ENCODE measurements at regions not wholly inside any gene's neighbourhood (a gene's known extent, or its start where the extent isn't known, plus 50 kb on each side); places are given as distances from the start of the nearest gene placed in this dataset.

DNA sequence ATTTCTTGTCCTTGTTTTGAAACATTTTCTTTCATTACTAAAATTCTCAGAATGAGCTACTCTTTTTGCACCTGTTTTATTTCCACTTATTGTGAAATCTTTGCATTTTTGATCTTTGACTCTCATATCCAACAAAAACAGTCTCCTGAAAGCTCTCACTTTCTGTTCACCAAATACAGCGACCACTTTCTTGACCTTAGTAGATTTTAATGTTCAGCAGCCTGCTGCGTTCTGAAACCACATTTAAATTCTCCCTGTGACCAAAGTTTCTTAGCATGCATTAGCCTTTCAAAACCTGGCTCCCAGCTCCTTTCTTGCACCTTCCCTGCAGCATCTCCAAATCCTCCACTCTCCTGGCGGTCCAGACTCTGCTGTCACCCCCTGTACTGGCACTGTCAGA lies 404.4 kb upstream of the PDE3A start:
- no peak for FAIRE-seq
- TF ChIP-seq POLR2A (IDR thresholded peaks at IDR 0.05; ENCODE audit: low read depth, low read length) (no peak), SPI1 (IDR thresholded peaks at IDR 0.05; ENCODE audit: low read depth, low read length) (no peak), TAF1 (IDR thresholded peaks at IDR 0.05; ENCODE audit: low read depth, low read length) (no peak), POU2F2 (IDR thresholded peaks at IDR 0.05; ENCODE audit: low read depth, low read length) (no peak), PAX5 (IDR thresholded peaks at IDR 0.05; ENCODE audit: insufficient read depth, low read length, severe bottlenecking) (no peak), POLR2AphosphoS5 (IDR thresholded peaks at IDR 0.05; ENCODE audit: low read depth, low read length) (no peak)
- no peak for DNase-seq (ENCODE audit: insufficient read length, low spot score)

DNA sequence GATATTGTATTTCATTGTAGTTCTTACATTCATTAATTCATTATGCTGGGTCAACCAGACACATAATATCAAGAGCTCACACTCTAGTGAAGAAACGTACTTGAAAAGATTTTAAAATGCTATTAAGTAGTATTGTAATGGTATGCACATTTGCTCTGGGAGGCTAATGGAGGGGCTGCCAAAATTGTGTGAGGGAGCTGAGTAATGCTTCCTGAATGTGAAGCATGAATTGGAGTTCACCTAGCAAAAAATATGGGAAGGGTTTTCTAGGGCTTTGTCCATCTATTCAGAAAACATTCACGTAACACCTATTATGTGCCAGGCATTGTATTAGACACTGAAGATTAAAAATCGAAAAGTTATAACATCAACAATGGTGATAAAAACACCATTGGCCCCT lies 403.8 kb upstream of the PDE3A start:
- FAIRE-seq (no peak), DNase-seq (ENCODE audit: insufficient read length, low spot score) (no peak)
- TF ChIP-seq SPI1 (IDR thresholded peaks at IDR 0.05; ENCODE audit: low read depth, low read length): no peak
- TF ChIP-seq POLR2A (IDR thresholded peaks at IDR 0.05; ENCODE audit: low read depth, low read length): no peak
- TF ChIP-seq PAX5 (IDR thresholded peaks at IDR 0.05; ENCODE audit: insufficient read depth, low read length, severe bottlenecking): no peak
- no peak for TF ChIP-seq POLR2AphosphoS5 (IDR thresholded peaks at IDR 0.05; ENCODE audit: low read depth, low read length)
- TF ChIP-seq POU2F2 (IDR thresholded peaks at IDR 0.05; ENCODE audit: low read depth, low read length): no peak
- no peak for TF ChIP-seq TAF1 (IDR thresholded peaks at IDR 0.05; ENCODE audit: low read depth, low read length)

DNA sequence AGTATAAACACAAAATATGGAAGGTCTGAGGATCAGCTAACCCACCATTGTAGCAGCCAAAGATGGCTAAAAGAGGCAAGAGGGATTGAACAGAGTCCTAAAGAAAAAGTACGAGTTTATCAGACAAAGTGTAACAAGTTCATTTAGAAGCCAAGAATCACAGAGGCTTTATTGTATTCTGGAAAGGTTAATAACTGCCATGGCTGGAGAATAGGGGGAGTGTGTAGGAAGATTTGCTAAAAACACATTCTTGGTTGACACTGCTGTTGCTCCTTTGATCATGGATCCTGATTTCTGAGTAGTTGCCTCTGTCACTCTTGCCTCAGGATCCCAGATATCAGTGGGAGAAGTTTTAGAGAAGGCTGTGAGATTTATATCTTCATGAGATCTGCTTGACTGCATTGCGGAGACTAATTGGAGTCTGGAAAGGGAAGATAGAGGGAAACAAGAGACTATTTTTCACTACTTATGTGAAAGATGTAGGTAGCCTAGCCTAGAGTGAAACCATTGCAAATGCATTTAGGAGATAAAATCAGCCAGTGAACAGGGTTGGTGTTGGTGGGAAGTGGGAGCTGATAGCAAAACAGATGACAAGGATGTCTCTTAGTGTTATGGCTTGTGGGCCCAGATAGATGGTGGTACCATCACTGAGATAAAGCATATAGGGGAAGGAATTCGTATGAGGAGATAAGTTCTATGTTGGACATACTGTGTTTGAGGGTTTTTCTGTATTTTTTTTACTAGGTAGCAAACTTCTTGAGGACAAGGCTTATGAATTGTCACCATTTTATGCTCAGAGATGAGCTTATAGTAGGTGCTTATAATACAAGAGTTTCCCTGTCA lies 402.9 kb upstream of the PDE3A start:
- DNase-seq (ENCODE audit: insufficient read length, low spot score): no peak
- no peak for FAIRE-seq
- TF ChIP-seq TAF1 (IDR thresholded peaks at IDR 0.05; ENCODE audit: low read depth, low read length) (no peak), POLR2AphosphoS5 (IDR thresholded peaks at IDR 0.05; ENCODE audit: low read depth, low read length) (no peak), SPI1 (IDR thresholded peaks at IDR 0.05; ENCODE audit: low read depth, low read length) (no peak), POU2F2 (IDR thresholded peaks at IDR 0.05; ENCODE audit: low read depth, low read length) (no peak)

DNA sequence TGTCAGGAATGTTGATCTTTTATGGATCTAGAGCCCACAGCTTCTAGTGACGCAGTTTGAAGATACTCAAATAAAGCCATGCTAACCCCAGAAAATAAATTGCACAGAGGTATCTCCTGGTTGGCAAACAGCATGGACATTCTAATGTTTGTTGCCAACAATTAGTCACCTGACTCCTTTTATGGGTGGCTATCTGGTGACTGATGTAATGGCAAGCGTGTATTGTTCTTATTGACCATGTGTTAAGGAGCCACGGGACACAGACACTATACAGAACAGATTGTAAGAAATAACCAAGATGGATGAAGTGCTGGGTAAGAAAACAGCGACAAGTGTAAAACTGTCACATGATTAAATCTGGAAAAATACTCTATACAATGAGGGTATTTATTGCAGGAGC lies 401.3 kb upstream of the PDE3A start:
- no peak for DNase-seq (ENCODE audit: insufficient read length, low spot score)
- TF ChIP-seq POLR2A (IDR thresholded peaks at IDR 0.05; ENCODE audit: low read depth, low read length): no peak
- TF ChIP-seq POLR2AphosphoS5 (IDR thresholded peaks at IDR 0.05; ENCODE audit: low read depth, low read length): no peak
- no peak for TF ChIP-seq TAF1 (IDR thresholded peaks at IDR 0.05; ENCODE audit: low read depth, low read length)
- no peak for TF ChIP-seq POU2F2 (IDR thresholded peaks at IDR 0.05; ENCODE audit: low read depth, low read length)
- no peak for TF ChIP-seq SPI1 (IDR thresholded peaks at IDR 0.05; ENCODE audit: low read depth, low read length)
- no peak for TF ChIP-seq PAX5 (IDR thresholded peaks at IDR 0.05; ENCODE audit: insufficient read depth, low read length, severe bottlenecking)
- FAIRE-seq: peak; percentile 5

DNA sequence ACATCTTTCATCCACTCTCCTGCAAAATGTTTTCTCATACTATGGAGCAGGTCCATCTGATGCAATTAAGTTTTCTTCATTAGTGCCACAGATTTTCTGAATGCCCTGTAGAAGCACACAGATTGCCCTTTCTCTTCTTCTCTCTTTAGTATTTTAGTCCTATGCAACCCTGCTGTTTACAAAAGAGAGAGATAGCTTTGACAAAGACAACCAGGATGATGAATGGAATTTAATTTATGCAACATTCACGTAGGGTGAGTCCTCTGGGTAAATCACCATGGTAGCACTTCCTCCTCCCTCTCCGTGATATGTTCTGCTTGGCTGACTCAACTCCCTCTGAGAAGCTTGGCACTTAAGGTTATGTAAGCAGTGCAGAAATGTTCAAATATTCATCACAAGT lies 400.9 kb upstream of the PDE3A start:
- DNase-seq (ENCODE audit: insufficient read length, low spot score) (no peak), FAIRE-seq (no peak)
- TF ChIP-seq POLR2AphosphoS5 (IDR thresholded peaks at IDR 0.05; ENCODE audit: low read depth, low read length): no peak
- 0 out of 2 replicates have a peak, but pooled peaks have one; percentile 22 for TF ChIP-seq POU2F2 (IDR thresholded peaks at IDR 0.05; ENCODE audit: low read depth, low read length)
- peak; percentile 70 for TF ChIP-seq SPI1 (IDR thresholded peaks at IDR 0.05; ENCODE audit: low read depth, low read length)

DNA sequence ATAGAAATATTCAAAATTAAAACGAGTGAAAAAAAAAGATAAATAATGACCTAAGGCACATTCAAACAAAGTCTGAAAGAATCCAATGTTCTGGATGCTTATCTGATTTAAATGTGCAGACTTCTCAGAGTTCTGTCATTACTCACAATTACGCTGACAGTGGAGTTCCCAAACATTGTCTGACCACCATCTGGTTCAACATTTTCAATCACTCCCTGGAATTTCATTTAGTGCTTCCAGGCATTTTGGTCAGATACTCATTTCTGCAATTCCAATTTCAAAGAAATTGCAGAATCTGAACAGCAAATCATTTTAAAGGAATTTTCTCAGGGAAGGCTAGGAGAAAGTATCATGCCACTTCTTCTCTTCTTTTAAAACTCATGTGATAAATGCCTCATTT lies 398.2 kb upstream of the PDE3A start:
- FAIRE-seq (no peak), DNase-seq (ENCODE audit: insufficient read length, low spot score) (no peak)
- TF ChIP-seq TAF1 (IDR thresholded peaks at IDR 0.05; ENCODE audit: low read depth, low read length) (no peak), PAX5 (IDR thresholded peaks at IDR 0.05; ENCODE audit: insufficient read depth, low read length, severe bottlenecking) (no peak), SPI1 (IDR thresholded peaks at IDR 0.05; ENCODE audit: low read depth, low read length) (no peak), POLR2A (IDR thresholded peaks at IDR 0.05; ENCODE audit: low read depth, low read length) (no peak), POU2F2 (IDR thresholded peaks at IDR 0.05; ENCODE audit: low read depth, low read length) (no peak), POLR2AphosphoS5 (IDR thresholded peaks at IDR 0.05; ENCODE audit: low read depth, low read length) (no peak)

DNA sequence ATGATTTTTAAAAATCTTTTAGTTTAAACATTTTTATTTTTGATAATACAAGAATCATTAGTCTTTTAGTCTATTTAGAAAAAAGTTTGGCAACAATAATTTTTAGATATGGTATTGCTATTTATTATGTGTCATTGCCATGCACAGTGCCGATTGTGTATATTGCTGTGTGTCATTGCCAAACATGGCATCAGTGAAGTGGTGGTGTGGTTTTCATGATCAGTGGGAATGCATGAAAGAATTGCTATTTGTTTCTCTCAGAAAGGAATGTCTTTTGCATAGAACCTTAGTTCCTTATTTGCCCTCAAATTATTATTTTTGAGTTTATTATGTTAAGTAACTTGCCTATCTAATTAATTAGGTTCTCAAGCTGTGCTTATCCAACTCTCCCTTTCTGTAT lies 397.5 kb upstream of the PDE3A start:
- DNase-seq (ENCODE audit: insufficient read length, low spot score) (no peak), FAIRE-seq (no peak)

DNA sequence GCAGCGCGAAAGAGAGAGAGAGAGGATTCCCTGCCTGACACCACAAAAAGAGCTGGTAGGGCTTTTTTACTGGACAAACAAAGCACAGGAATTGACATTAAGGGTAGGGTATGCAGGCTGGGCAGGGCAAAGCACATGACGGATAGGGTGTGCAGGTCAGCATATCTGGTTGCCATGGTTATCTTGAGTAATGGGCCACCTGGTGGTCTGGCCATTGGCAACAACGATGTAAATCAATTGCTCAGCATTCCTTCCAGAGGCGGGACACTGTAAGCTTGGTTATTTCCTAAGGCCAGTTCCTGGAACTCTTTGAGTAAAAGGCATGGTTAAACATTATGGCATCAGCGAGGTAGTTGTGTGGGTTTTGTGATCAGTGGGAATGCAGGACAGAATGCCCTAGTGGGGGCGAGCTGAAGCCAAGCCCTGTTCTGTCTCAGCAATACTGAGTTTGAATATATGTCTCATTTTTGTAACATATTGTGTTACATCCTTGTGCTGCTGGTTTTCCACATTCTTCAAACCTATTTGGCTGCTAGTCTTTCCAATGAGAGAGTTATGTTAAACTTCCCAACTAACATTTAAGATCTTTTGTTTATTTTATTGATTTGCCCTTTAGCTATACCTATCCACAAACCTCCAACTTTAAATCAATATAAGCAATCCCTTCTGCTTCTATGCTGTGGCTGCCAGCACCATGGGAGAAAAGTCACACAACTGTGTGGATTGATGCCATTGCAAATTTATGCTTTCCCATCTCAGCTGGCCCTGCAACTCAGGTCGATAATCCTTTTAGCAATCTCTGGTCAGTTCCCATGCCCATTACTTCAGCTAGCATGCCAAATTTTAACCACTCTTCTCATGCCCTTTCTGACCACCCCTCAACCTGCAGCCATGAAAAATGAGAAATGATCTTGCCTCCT lies 396.7 kb upstream of the PDE3A start:
- TF ChIP-seq TAF1 (IDR thresholded peaks at IDR 0.05; ENCODE audit: low read depth, low read length): no peak
- no peak for TF ChIP-seq POLR2AphosphoS5 (IDR thresholded peaks at IDR 0.05; ENCODE audit: low read depth, low read length)
- FAIRE-seq (no peak), DNase-seq (ENCODE audit: insufficient read length, low spot score) (no peak)

More for the DNA sequence above, 397.5 kb upstream of the PDE3A start:
- TF ChIP-seq TAF1 (IDR thresholded peaks at IDR 0.05; ENCODE audit: low read depth, low read length): no peak
- no peak for TF ChIP-seq POU2F2 (IDR thresholded peaks at IDR 0.05; ENCODE audit: low read depth, low read length)
- TF ChIP-seq SPI1 (IDR thresholded peaks at IDR 0.05; ENCODE audit: low read depth, low read length): no peak
- no peak for TF ChIP-seq POLR2AphosphoS5 (IDR thresholded peaks at IDR 0.05; ENCODE audit: low read depth, low read length)
- TF ChIP-seq POLR2A (IDR thresholded peaks at IDR 0.05; ENCODE audit: low read depth, low read length): no peak
- no peak for TF ChIP-seq PAX5 (IDR thresholded peaks at IDR 0.05; ENCODE audit: insufficient read depth, low read length, severe bottlenecking)

DNA sequence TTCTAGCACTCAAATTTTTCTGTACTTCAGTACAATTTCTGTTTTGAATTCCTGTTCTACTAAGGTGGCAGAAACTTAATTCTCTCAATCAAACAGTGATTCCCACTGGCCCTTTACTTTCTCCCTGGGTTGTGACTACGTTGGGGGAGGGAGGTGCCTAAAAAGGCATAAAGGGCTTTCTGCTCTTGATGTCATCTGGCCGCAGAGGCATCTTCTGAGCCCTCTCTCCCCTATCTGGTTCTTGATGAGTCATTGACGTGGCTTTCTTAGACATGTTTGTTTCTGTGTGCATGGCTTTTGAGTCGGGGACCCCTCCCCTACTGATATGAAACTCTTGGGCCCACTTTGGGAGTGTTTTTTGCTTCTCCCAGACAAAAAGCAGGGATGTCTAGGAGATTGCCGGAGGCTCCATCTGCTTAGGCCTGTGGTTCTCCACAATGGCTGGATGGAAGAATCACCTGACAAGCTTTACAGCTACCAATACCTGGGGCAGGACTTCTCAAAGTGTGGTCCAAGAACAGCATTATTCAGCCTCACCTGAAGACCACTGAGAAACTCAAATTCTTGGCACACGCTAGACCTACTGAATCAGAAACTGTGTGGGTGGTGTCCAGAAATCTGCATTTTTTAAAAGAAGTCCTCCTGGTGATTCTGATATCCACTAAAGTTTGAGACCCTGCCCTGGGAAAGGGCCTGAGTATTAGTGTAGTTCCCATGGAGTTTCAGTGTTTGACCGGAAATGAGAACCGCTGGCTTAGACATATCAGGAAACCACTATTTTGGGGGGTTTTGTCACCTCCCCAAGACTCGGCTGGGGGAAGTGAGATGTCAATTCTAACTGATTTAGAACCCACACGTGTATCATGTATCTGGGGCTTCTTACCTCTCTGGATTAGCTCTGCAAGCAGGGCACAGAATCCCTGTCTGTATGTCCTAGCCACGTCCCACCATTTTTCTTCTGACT lies 395.7 kb upstream of the PDE3A start:
- DNase-seq (ENCODE audit: insufficient read length, low spot score) (no peak), FAIRE-seq (peak; percentile 43)
- TF ChIP-seq POU2F2 (IDR thresholded peaks at IDR 0.05; ENCODE audit: low read depth, low read length) (peak; percentile 74; the same call in 1 of the 2 replicates), POLR2A (IDR thresholded peaks at IDR 0.05; ENCODE audit: low read depth, low read length) (no peak), SPI1 (IDR thresholded peaks at IDR 0.05; ENCODE audit: low read depth, low read length) (peak; percentile 80), TAF1 (IDR thresholded peaks at IDR 0.05; ENCODE audit: low read depth, low read length) (0 out of 2 replicates have a peak, but pooled peaks have one; percentile 15)

Measured in GM12891 (cell line).